ENCODE measurements at regions not wholly inside any gene's neighbourhood (a gene's known extent, or its start where the extent isn't known, plus 50 kb on each side); places are given as distances from the start of the nearest gene placed in this dataset.

- TF ChIP-seq CTCF (IDR thresholded peaks at IDR 0.05) (no peak), POLR2AphosphoS5 (IDR thresholded peaks at IDR 0.05) (no peak), POLR2A (IDR thresholded peaks at IDR 0.05) (no peak)
Observed at GRCh38 chr2:195480121-195480520, 176.9 kb upstream of the SLC39A10 start.

Data from sigmoid colon (tissue), 4 donors.